Astrocyte of the spinal cord (primary cell): ENCODE measurements at regions not wholly inside any gene's neighbourhood (a gene's known extent, or its start where the extent isn't known, plus 50 kb on each side); places are given as distances from the start of the nearest gene placed in this dataset.
"Not testable (repeated sequence)": the region's sequence is repeated elsewhere in the genome, so short reads cannot be mapped to it uniquely, and the experiment has no call there.

Experiments used
- DNase-seq: peaks from one replicate; pipeline ENCODE4 v3.0.0; 2011; ENCODE audit warnings: low read depth, low spot score
- H3K4me3 ChIP-seq: 2 replicates; pipeline ENCODE4 v1.5.1; 2011; ENCODE audit warnings: low read depth, mild to moderate bottlenecking, low read length, moderate library complexity
- in situ Hi-C: cut with HindIII; loops from 2 replicates; pipeline ENCODE4 v1.10.0; 2017; ENCODE audit warnings: low sequenced_read_pairs
- TF ChIP-seq, protein P1 (sequence below): IDR thresholded peaks from 2 replicates; pipeline ENCODE4 v1.5.1; 2012; ENCODE audit warnings: low read depth, mild to moderate bottlenecking, low read length, inconsistent platforms

DNA sequence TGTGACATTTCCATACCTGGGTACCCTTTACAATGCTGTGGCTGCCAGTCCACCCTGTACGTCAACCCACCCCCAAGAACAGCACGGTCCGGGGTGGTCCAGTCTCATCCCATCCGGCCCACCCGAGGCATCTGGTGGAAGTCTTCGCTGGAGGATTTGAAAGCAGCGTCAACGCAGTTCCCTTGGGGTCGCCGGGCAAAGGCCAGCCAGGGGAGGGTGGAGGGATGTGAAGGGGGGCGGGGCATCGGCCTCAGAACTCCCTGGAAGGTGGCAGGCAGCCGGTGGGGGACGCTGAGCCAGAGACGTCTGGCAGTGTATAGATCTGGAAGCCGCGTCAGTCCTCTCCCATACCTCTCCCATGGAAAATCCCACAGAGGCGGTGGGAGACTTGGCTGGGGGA lies 1944.0 kb upstream of the DEFB115 start:
- in situ Hi-C loops, result no loop called here
- DNase-seq, result no peak
- no peak overlapping the region for H3K4me3 ChIP-seq
- TF ChIP-seq, protein P1, sequence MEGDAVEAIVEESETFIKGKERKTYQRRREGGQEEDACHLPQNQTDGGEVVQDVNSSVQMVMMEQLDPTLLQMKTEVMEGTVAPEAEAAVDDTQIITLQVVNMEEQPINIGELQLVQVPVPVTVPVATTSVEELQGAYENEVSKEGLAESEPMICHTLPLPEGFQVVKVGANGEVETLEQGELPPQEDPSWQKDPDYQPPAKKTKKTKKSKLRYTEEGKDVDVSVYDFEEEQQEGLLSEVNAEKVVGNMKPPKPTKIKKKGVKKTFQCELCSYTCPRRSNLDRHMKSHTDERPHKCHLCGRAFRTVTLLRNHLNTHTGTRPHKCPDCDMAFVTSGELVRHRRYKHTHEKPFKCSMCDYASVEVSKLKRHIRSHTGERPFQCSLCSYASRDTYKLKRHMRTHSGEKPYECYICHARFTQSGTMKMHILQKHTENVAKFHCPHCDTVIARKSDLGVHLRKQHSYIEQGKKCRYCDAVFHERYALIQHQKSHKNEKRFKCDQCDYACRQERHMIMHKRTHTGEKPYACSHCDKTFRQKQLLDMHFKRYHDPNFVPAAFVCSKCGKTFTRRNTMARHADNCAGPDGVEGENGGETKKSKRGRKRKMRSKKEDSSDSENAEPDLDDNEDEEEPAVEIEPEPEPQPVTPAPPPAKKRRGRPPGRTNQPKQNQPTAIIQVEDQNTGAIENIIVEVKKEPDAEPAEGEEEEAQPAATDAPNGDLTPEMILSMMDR, result no peak

DNA sequence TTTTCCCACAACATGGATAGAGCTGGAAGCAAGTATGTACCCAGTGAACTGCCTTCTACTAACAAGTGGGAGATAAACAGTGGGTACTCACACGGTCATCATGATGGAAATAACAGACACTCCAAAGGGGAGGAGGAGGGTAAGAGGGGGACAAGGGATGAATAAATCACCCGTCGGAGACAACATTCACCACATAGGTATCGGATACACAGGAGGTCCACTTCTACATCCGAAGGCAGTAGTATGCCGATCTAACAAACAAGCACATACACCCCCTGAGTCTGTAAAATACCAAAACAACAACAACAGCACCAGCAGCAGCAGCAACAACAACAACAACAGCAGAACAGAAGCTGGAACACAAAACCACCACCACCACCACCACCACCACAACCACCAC lies 1943.2 kb upstream of the DEFB115 start:
- TF ChIP-seq, protein P1, result no peak
- no peak for DNase-seq
- in situ Hi-C loops, result no loop called here
- no peak overlapping the region for H3K4me3 ChIP-seq

DNA sequence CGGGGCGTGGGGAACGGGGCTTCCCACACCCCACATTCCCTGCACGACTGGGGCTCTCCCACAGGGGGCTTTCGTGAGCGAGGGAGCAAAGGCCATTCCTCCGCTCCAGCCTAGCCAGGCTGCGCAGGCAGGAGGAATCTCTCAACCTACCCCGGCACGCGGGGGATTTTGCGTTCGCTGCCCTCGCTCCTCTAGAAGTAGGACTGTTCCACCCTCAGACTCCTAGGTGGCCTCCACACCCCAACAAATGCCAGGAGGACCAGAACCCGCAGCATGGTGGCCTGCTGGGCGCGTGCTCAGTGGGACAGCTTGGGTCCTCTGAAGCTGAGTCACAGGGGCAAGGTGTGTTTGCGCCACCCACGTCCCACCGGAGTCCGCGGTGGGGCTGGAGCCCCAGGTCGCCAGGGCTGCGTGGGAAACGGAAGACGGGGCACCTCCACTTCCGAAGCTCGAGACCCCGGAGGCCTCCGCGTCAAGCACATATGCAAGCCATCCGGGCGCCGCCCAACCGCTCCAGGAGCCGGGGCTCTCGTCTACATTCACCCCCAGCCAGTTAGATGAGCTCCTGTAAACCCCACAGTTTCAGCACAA lies 1938.5 kb upstream of the DEFB115 start:
- no peak for DNase-seq
- no peak overlapping the region for H3K4me3 ChIP-seq
- in situ Hi-C loops, result no loop called here
- TF ChIP-seq, protein P1, result no peak

DNA sequence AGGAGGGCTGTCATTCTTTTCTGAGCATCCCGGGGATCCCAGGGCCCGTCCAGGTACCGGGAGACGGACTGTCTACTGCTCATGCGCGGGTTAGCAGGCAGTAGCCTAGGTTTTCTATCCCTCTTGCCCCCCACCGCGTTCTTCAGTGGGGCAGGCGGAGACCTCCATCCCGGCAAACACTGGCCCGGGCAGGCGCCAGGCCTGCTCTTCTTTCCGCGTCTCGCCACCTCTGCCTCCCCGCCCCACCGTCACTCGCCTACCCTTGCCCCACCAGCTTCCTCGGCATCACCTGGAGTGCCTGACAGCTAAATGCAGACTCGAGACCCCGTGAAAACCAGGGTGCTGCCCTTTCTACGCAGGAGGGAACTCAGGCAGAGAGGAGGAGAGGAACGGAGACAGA lies 1937.7 kb upstream of the DEFB115 start:
- DNase-seq, result no peak
- no peak overlapping the region for H3K4me3 ChIP-seq
- in situ Hi-C loops, result no loop called here
- TF ChIP-seq, protein P1, result no peak

DNA sequence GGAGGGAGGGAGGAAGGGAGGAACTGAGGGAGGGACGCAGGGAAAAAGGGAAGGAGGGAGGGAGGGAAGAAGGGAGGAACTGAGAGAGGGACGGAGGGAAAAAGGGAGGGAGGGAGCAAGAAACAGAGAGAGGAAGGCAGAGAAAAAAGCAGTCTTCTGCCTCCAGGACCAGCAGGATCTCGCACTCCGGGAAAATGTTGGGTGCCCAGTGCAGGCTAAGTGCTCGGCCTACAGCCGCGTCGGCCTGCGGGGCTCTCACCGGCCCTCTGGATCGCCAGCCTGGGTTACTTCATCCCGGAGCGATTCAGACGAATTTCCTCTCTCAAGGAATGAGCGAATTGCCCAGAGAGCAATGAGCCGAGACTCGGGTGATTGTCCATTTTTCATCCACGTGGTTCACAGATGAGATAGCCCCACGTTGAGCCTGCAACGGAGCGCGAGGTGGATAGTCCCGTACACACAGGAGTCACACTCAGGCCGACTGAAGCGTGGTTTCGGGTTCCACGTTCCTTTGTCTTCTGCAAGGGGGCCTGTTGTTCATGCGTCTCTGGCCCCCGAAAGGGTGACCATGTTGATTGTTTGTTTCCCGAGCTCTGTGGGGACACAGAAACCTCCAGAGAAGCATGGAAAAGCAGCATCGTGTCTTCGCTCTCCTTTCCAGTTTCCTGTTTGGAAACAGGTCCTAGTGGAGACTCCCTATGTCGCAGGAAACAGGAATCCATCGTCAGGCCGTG lies 1937.1 kb upstream of the DEFB115 start:
- H3K4me3 ChIP-seq, DNase-seq, in situ Hi-C loops: not testable (repeated sequence)

DNA sequence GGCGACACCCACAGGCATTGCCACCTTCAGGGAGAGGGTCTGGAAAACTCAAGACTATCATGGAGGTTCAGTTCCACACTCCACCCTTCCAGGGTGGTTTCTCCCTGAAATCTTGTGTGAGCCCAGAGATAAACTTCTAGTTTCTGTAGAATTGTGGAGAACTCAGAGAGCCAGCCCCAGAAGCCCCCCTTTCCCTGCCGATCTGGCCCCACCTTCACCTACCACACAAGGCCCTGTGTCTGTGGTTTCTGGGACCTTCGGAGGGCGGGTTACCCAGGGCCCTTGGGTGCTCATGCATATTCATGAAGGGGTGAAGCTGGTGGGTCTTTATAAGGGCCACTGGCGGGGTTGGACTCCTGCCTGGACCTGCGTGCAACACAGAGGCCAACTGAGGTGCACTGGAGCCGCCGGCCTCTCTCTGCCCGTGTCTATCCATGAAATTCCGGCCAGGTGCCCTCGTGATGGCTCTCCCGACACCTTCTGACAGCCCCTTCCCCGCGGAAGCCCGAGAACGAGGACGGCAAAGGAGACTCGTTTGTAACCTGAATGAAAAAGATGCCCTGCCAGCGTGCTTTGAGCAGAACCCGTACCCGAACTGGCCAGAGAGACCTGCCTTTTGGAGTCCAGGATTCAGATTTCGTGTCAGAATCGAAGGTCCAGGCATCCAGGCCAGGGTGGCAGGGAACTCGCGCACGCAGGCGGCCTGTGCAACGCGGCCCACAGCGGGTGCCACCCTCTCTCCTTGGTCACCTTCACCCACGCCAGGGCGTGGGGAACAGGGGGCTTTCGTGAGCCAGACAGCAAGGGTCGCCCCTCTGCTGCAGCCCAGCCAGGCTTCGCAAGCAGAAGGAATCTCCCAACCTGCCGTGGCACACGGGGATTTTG lies 1933.6 kb upstream of the DEFB115 start:
- DNase-seq, in situ Hi-C loops: not testable (repeated sequence)

DNA sequence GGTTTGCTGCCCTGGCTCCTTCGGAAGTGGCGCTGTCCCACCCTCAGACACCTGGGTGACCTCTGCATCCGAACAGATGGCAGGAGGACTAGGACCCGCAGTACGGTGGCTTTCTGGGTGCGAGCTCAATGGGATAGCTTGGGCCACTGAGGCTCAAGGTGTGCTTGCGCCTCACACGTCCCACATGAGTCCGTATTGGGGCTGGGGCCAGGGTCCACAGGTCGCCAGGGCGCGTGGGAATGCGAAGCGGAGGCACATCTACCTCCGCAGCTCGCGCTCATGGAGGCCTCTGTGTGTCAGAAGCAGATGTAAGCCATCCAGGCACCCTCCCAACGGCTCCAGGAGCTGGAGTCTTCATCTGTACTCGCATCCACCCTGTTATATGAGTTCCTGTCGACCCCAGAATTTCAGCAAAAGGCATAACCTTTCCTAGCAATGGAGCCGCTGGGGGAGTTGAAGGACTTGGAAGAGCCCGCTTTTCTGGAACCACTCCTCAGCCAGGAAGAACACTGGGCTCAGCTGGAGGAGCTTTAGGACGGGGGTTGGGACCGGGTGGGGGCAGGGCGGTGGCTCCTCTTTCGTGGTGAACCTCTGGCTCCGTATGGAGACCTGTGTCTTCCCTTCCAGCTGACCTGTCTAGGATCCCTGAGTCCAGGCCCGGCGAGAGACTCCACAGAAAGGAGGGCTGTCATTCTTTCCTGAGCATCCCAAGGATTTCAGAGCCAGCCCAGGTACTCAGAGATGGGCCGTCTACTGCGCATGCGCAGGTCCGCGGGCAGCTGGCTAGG lies 1932.8 kb upstream of the DEFB115 start:
- DNase-seq, in situ Hi-C loops, H3K4me3 ChIP-seq: not testable (repeated sequence)

More for the DNA sequence above, 1933.6 kb upstream of the DEFB115 start:
- H3K4me3 ChIP-seq, result not testable (repeated sequence)
